ENCODE measurements at regions not wholly inside any gene's neighbourhood (a gene's known extent, or its start where the extent isn't known, plus 50 kb on each side); places are given as distances from the start of the nearest gene placed in this dataset.

- in situ Hi-C loops (cut with HindIII; ENCODE audit: low sequenced_read_pairs), result no loop called here
- no peak for DNase-seq (ENCODE audit: low read depth)
- no peak for TF ChIP-seq CTCF (IDR thresholded peaks at IDR 0.05; ENCODE audit: low read depth, low read length, missing control alignments)
- H3K4me3 ChIP-seq (ENCODE audit: low read depth, low read length), result no peak overlapping the region
Measured at GRCh38 chr6:44715925-44716324, 328.4 kb downstream of the CDC5L start.

GRCh38 chr6:44717431-44717830 is 329.9 kb downstream of the CDC5L start:
- DNase-seq (ENCODE audit: low read depth), result no peak
- in situ Hi-C loops (cut with HindIII; ENCODE audit: low sequenced_read_pairs), result no loop called here
- no peak for TF ChIP-seq CTCF (IDR thresholded peaks at IDR 0.05; ENCODE audit: low read depth, low read length, missing control alignments)

GRCh38 chr6:44721954-44722578 is 334.6 kb downstream of the CDC5L start:
- in situ Hi-C loops (cut with HindIII; ENCODE audit: low sequenced_read_pairs), result no loop called here
- no peak for TF ChIP-seq CTCF (IDR thresholded peaks at IDR 0.05; ENCODE audit: low read depth, low read length, missing control alignments)

More at GRCh38 chr6:44717431-44717830, 329.9 kb downstream of the CDC5L start:
- no peak overlapping the region for H3K4me3 ChIP-seq (ENCODE audit: low read depth, low read length)

GRCh38 chr6:44722736-44723135 is 335.2 kb downstream of the CDC5L start:
- no peak for DNase-seq (ENCODE audit: low read depth)
- TF ChIP-seq CTCF (IDR thresholded peaks at IDR 0.05; ENCODE audit: low read depth, low read length, missing control alignments), result no peak
- in situ Hi-C loops (cut with HindIII; ENCODE audit: low sequenced_read_pairs), result no loop called here
- no peak overlapping the region for H3K4me3 ChIP-seq (ENCODE audit: low read depth, low read length)

More at GRCh38 chr6:44721954-44722578, 334.6 kb downstream of the CDC5L start:
- H3K4me3 ChIP-seq (ENCODE audit: low read depth, low read length), result no peak overlapping the region
- no peak for DNase-seq (ENCODE audit: low read depth)

GRCh38 chr6:44723439-44724197 is 336.1 kb downstream of the CDC5L start:
- DNase-seq (ENCODE audit: low read depth), result no peak
- no peak overlapping the region for H3K4me3 ChIP-seq (ENCODE audit: low read depth, low read length)
- no peak for TF ChIP-seq CTCF (IDR thresholded peaks at IDR 0.05; ENCODE audit: low read depth, low read length, missing control alignments)
- in situ Hi-C loops (cut with HindIII; ENCODE audit: low sequenced_read_pairs), result no loop called here

GRCh38 chr6:44725070-44725469 is 337.6 kb downstream of the CDC5L start:
- no peak for TF ChIP-seq CTCF (IDR thresholded peaks at IDR 0.05; ENCODE audit: low read depth, low read length, missing control alignments)
- H3K4me3 ChIP-seq (ENCODE audit: low read depth, low read length), result no peak overlapping the region
- in situ Hi-C loops (cut with HindIII; ENCODE audit: low sequenced_read_pairs), result no loop called here
- DNase-seq (ENCODE audit: low read depth), result no peak
